ENCODE measurements at regions not wholly inside any gene's neighbourhood (a gene's known extent, or its start where the extent isn't known, plus 50 kb on each side); places are given as distances from the start of the nearest gene placed in this dataset.

GRCh38 chr14:36430169-36430568 is 89.9 kb downstream of the NKX2-1 start:
- H3K27me3 ChIP-seq: no peaks in the 10 kb centered on the region
- TF ChIP-seq POLR2A (IDR thresholded peaks at IDR 0.05; ENCODE audit: low read depth) (no peak), EP300 (IDR thresholded peaks at IDR 0.05) (no peak)
- TF ChIP-seq, protein P1, sequence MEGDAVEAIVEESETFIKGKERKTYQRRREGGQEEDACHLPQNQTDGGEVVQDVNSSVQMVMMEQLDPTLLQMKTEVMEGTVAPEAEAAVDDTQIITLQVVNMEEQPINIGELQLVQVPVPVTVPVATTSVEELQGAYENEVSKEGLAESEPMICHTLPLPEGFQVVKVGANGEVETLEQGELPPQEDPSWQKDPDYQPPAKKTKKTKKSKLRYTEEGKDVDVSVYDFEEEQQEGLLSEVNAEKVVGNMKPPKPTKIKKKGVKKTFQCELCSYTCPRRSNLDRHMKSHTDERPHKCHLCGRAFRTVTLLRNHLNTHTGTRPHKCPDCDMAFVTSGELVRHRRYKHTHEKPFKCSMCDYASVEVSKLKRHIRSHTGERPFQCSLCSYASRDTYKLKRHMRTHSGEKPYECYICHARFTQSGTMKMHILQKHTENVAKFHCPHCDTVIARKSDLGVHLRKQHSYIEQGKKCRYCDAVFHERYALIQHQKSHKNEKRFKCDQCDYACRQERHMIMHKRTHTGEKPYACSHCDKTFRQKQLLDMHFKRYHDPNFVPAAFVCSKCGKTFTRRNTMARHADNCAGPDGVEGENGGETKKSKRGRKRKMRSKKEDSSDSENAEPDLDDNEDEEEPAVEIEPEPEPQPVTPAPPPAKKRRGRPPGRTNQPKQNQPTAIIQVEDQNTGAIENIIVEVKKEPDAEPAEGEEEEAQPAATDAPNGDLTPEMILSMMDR (IDR thresholded peaks at IDR 0.05): no peak
- no peaks in the 10 kb centered on the region for H3K4me1 ChIP-seq
- H3K9me3 ChIP-seq: no peaks in the 10 kb centered on the region
- H3K4me3 ChIP-seq: no peak overlapping the region
- no peaks in the 10 kb centered on the region for H3K36me3 ChIP-seq
- intact Hi-C loops (cut with DNase I): no loop called here
- no peak overlapping the region for H3K27ac ChIP-seq (replicated peaks in 1 of 4)
- WGBS: 45% methylated on average over 4 of the region's 4 CpGs
- DNase-seq (ENCODE audit: extremely low spot score): peak; percentile 17

- H3K27me3 ChIP-seq: no peaks in the 10 kb centered on the region
- H3K4me1 ChIP-seq: no peaks in the 10 kb centered on the region
- no peak overlapping the region for H3K27ac ChIP-seq (replicated peaks in 1 of 4)
- intact Hi-C loops (cut with DNase I): no loop called here
- 77% methylated on average over 2 of the region's 2 CpGs for WGBS
- DNase-seq (ENCODE audit: extremely low spot score): no peak
- H3K4me3 ChIP-seq: no peak overlapping the region
- no peaks in the 10 kb centered on the region for H3K9me3 ChIP-seq
- no peaks in the 10 kb centered on the region for H3K36me3 ChIP-seq
- TF ChIP-seq, protein P1 (IDR thresholded peaks at IDR 0.05): no peak
- TF ChIP-seq POLR2AphosphoS5 (IDR thresholded peaks at IDR 0.05) (no peak), EP300 (IDR thresholded peaks at IDR 0.05) (no peak), POLR2A (IDR thresholded peaks at IDR 0.05; ENCODE audit: low read depth) (no peak)
Observed at GRCh38 chr14:36429692-36430091, 90.3 kb downstream of the NKX2-1 start.

GRCh38 chr14:36428350-36428749 is 91.7 kb downstream of the NKX2-1 start:
- no peak overlapping the region for H3K4me3 ChIP-seq
- H3K27ac ChIP-seq (replicated peaks in 1 of 4): no peak overlapping the region
- intact Hi-C loops (cut with DNase I): no loop called here
- H3K9me3 ChIP-seq: no peaks in the 10 kb centered on the region
- peak; percentile 17 for DNase-seq (ENCODE audit: extremely low spot score)
- no peak for TF ChIP-seq POLR2AphosphoS5 (IDR thresholded peaks at IDR 0.05)
- no peak for TF ChIP-seq POLR2A (IDR thresholded peaks at IDR 0.05; ENCODE audit: low read depth)
- TF ChIP-seq, protein P1 (IDR thresholded peaks at IDR 0.05): no peak
- H3K27me3 ChIP-seq: no peaks in the 10 kb centered on the region
- 81% methylated on average over 6 of the region's 6 CpGs for WGBS
- no peaks in the 10 kb centered on the region for H3K36me3 ChIP-seq
- no peaks in the 10 kb centered on the region for H3K4me1 ChIP-seq

GRCh38 chr14:36426836-36427235 is 93.2 kb downstream of the NKX2-1 start:
- Histone ChIP-seq H3K4me1 (no peaks in the 10 kb centered on the region), H3K27ac (replicated peaks in 1 of 4) (no peak overlapping the region), H3K36me3 (no peaks in the 10 kb centered on the region), H3K27me3 (no peaks in the 10 kb centered on the region), H3K9me3 (no peaks in the 10 kb centered on the region), H3K4me3 (no peak overlapping the region)
- peak; percentile 66 for DNase-seq (ENCODE audit: extremely low spot score)
- TF ChIP-seq EP300 (IDR thresholded peaks at IDR 0.05) (no peak), POLR2AphosphoS5 (IDR thresholded peaks at IDR 0.05) (no peak), POLR2A (IDR thresholded peaks at IDR 0.05; ENCODE audit: low read depth) (no peak)
- TF ChIP-seq, protein P1 (IDR thresholded peaks at IDR 0.05): no peak
- 61% methylated on average over 1 of the region's 1 CpG for WGBS
- intact Hi-C loops (cut with DNase I): no loop called here

DNA sequence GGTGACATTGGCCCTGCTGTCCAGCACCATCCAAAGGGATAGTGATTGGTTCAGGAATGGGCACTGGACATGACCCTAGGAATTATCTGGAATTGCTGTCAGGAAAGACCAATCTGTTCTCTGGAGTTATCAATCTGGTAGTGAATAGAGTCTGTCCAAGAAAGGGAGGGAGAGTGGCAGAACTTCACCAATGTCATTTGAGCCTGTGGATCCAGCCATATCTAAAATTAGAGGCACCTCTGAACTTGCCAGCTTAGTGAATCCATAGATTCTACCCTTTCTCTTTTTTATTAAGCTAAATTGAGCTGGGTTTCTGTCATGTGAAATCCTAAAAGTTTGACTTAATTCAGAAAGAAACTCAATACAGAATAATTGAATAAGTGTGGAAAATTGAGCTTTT is 93.9 kb downstream of the NKX2-1 start:
- no peak for DNase-seq (ENCODE audit: extremely low spot score)
- no peak overlapping the region for H3K4me3 ChIP-seq
- H3K9me3 ChIP-seq: no peaks in the 10 kb centered on the region
- H3K36me3 ChIP-seq: no peaks in the 10 kb centered on the region
- no peaks in the 10 kb centered on the region for H3K27me3 ChIP-seq
- no peaks in the 10 kb centered on the region for H3K4me1 ChIP-seq
- TF ChIP-seq POLR2AphosphoS5 (IDR thresholded peaks at IDR 0.05) (no peak), POLR2A (IDR thresholded peaks at IDR 0.05; ENCODE audit: low read depth) (no peak), EP300 (IDR thresholded peaks at IDR 0.05) (no peak)
- TF ChIP-seq, protein P1 (IDR thresholded peaks at IDR 0.05): no peak
- H3K27ac ChIP-seq (replicated peaks in 1 of 4): no peak overlapping the region
- intact Hi-C loops (cut with DNase I): no loop called here

All from esophagus muscularis mucosa (tissue), 4 donors.